HFFc6 (cell line): ENCODE measurements at regions not wholly inside any gene's neighbourhood (a gene's known extent, or its start where the extent isn't known, plus 50 kb on each side); places are given as distances from the start of the nearest gene placed in this dataset.
"Not testable (repeated sequence)": the region's sequence is repeated elsewhere in the genome, so short reads cannot be mapped to it uniquely, and the experiment has no call there.

ENCODE experiments used
- DNase-seq: peaks from one replicate; pipeline ENCODE4 v3.0.0-alpha.2; 2018
- H3K27ac Mint-ChIP-seq: 2 replicates; pipeline ENCODE4 v1.8.0; 2020; ENCODE audit warnings: mild to moderate bottlenecking, mixed read lengths
- H3K27me3 Mint-ChIP-seq: 2 replicates; pipeline ENCODE4 v1.8.0; 2021; ENCODE audit warnings: mild to moderate bottlenecking, moderate library complexity, mixed read lengths; ENCODE audit not compliant: insufficient read depth
- H3K36me3 Mint-ChIP-seq: 2 replicates; pipeline ENCODE4 v1.8.0; 2021; ENCODE audit warnings: low read depth, mixed read lengths
- H3K4me1 Mint-ChIP-seq: 2 replicates; pipeline ENCODE4 v1.8.0; 2020; ENCODE audit warnings: low read depth, mixed read lengths
- H3K4me3 Mint-ChIP-seq: 2 replicates; pipeline ENCODE4 v1.8.0; 2020; ENCODE audit warnings: mild to moderate bottlenecking, moderate library complexity, mixed read lengths
- H3K9me3 Mint-ChIP-seq: 2 replicates; pipeline ENCODE4 v1.8.0; 2020; ENCODE audit warnings: mild to moderate bottlenecking, mixed read lengths
- TF ChIP-seq, protein P1 (sequence below): fragments of 200-600 bp; sonication (generic); IDR thresholded peaks from 2 replicates; pipeline ENCODE4 v1.5.0; 2021; ENCODE audit warnings: antibody characterized with exemption, mild to moderate bottlenecking

DNA sequence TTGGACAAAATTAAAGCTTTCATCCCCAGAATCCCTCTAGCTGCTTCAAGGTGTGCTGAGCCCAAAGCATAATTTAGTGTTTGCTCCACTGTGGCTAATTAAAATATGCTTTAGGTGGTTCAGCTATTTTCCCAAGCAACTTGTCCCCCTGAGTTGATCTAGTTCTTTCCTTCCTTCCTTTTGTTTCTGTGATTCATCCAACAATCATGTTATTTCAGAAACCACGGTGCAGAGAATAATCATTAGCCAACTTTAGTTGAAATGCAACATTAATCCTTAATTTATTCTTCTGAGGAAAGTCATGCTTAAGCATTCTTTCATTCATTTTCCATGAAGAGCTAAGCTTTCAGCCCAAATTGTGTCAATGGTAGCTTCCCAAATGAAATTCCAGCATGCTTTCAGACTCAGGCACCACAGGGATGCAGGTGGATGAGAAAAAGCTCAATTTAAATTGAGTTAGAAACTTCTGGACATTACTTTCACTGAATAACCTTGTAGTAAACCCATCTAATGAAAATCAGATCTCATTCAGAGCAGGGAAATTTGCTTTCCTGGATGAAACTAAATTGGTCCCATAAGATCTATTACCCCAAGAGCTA, 209.0 kb upstream of the NT5E start:
- H3K9me3 Mint-ChIP-seq = no peaks in the 10 kb centered on the region
- H3K4me1 Mint-ChIP-seq = no peaks in the 10 kb centered on the region
- H3K27me3 Mint-ChIP-seq = no peaks in the 10 kb centered on the region
- H3K27ac Mint-ChIP-seq = no peak overlapping the region
- no peaks in the 10 kb centered on the region for H3K36me3 Mint-ChIP-seq
- DNase-seq = no peak
- no peak overlapping the region for H3K4me3 Mint-ChIP-seq
- TF ChIP-seq, protein P1, sequence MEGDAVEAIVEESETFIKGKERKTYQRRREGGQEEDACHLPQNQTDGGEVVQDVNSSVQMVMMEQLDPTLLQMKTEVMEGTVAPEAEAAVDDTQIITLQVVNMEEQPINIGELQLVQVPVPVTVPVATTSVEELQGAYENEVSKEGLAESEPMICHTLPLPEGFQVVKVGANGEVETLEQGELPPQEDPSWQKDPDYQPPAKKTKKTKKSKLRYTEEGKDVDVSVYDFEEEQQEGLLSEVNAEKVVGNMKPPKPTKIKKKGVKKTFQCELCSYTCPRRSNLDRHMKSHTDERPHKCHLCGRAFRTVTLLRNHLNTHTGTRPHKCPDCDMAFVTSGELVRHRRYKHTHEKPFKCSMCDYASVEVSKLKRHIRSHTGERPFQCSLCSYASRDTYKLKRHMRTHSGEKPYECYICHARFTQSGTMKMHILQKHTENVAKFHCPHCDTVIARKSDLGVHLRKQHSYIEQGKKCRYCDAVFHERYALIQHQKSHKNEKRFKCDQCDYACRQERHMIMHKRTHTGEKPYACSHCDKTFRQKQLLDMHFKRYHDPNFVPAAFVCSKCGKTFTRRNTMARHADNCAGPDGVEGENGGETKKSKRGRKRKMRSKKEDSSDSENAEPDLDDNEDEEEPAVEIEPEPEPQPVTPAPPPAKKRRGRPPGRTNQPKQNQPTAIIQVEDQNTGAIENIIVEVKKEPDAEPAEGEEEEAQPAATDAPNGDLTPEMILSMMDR = no peak

DNA sequence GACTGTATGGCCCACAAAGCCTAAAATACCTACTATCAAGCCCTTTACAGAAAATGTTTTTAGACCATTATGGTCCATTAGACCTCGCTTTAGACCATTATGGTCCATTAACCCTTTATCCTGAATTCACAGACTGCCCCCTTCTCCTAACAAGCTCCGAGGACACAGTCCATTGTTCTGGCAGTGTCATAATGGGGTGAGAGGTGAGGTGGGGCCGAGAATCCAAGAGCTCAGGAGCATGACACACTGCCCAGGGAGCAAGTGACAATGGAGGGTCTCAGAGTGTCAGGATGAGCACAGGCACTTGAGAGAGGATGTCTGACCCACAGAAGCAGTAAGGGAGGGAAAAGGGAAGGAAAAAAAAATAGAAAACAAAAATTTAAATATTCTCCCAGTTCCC, 212.4 kb upstream of the NT5E start:
- H3K36me3 Mint-ChIP-seq = no peaks in the 10 kb centered on the region
- H3K9me3 Mint-ChIP-seq = no peaks in the 10 kb centered on the region
- H3K4me3 Mint-ChIP-seq = no peak overlapping the region
- no peak overlapping the region for H3K27ac Mint-ChIP-seq
- no peaks in the 10 kb centered on the region for H3K4me1 Mint-ChIP-seq
- no peak for DNase-seq
- TF ChIP-seq, protein P1 = no peak
- H3K27me3 Mint-ChIP-seq = no peaks in the 10 kb centered on the region; the same call in 1 of the 2 replicates

GRCh38 chr6:85236636-85237035, 213.2 kb upstream of the NT5E start:
- H3K9me3 Mint-ChIP-seq = no peaks in the 10 kb centered on the region
- no peak for DNase-seq
- peaks cover 1% of the 10 kb centered on the region; the same call in 1 of the 2 replicates for H3K27me3 Mint-ChIP-seq
- H3K4me3 Mint-ChIP-seq = no peak overlapping the region
- H3K36me3 Mint-ChIP-seq = no peaks in the 10 kb centered on the region
- no peaks in the 10 kb centered on the region for H3K4me1 Mint-ChIP-seq
- TF ChIP-seq, protein P1 = no peak
- H3K27ac Mint-ChIP-seq = no peak overlapping the region

DNA sequence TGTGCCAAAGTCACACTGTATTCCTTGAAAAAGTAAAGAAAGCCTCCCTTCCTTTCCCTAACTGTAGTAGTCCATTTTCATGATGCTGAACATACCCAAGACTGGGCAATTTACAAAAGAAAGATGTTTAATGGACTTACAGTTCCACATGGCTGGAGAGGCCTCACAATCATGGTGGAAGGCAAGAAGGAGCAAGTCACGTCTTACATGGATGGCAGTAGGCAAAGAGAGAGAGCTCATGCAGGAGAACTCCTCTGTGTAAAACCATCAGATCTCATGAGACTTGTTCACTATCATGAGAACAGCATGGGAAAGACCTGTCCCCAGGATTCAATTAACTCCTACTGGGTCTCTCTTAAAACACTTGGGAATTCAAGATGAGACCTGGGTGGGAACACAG, 222.5 kb upstream of the NT5E start:
- H3K9me3 Mint-ChIP-seq = peaks cover 25% of the 10 kb centered on the region
- H3K27ac Mint-ChIP-seq, DNase-seq, H3K4me3 Mint-ChIP-seq, H3K36me3 Mint-ChIP-seq, H3K27me3 Mint-ChIP-seq, H3K4me1 Mint-ChIP-seq: not testable (repeated sequence)

DNA sequence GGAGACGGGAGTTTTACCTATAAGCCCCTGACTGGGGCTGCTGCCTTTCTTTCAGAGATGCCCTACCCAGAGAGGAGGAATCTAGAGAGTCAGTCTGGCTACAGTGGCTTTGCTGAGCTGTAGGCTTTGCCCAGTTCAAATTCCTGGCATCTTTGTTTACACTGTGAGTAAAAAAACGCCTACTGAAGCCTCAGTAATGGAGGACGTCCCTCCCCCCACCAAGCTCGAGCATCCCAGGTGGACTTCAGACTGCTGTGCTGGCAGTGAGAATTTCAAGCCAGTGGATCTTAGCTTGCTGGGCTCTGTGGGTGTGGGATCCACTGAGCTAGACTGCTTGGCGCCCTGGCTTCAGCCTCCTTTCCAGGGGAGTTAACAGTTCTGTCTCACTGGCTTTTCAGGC, 237.1 kb upstream of the NT5E start:
- not testable (repeated sequence) for DNase-seq, H3K27me3 Mint-ChIP-seq, H3K36me3 Mint-ChIP-seq, H3K27ac Mint-ChIP-seq, H3K4me3 Mint-ChIP-seq, H3K4me1 Mint-ChIP-seq
- peaks cover 16% of the 10 kb centered on the region for H3K9me3 Mint-ChIP-seq

GRCh38 chr6:85195243-85195642, 254.6 kb upstream of the NT5E start:
- Mint-ChIP-seq H3K9me3 (no peaks in the 10 kb centered on the region), H3K36me3 (no peaks in the 10 kb centered on the region), H3K4me3 (no peak overlapping the region), H3K27me3 (peaks cover 3% of the 10 kb centered on the region), H3K4me1 (0 out of 2 replicates have a peak, but pooled peaks cover 7% of the 10 kb centered on the region), H3K27ac (no peak overlapping the region)
- TF ChIP-seq, protein P1 = no peak
- DNase-seq = no peak

DNA sequence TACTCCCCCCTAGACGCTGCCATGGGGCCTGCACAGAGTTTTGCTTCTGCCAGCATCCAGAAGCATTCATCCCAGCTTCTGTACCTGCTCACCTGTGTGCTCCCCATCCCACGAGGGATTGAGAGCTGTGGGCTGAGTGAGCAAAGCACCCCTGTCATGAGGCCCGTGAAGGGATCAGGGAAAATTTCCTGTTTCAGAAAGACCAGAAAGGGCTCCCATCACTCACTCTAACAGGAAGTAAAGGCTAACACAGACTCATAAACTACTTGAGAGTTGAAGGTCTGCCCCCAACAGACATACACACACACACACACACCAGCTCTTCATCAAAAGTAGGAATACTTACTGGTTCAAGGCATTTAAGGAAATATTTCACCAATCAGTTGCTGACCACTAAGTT, 256.5 kb upstream of the NT5E start:
- no peak for DNase-seq
- TF ChIP-seq, protein P1 = no peak

More for the DNA sequence above, 256.5 kb upstream of the NT5E start:
- Mint-ChIP-seq H3K4me1 (0 out of 2 replicates have a peak, but pooled peaks cover 7% of the 10 kb centered on the region), H3K27me3 (peaks cover 3% of the 10 kb centered on the region; the same call in 1 of the 2 replicates), H3K4me3 (no peak overlapping the region), H3K9me3 (no peaks in the 10 kb centered on the region), H3K27ac (no peak overlapping the region), H3K36me3 (no peaks in the 10 kb centered on the region)
